Thyroid gland (tissue), 4 donors: ENCODE measurements at regions not wholly inside any gene's neighbourhood (a gene's known extent, or its start where the extent isn't known, plus 50 kb on each side); places are given as distances from the start of the nearest gene placed in this dataset.

Experiments
- POLR2A ChIP-seq, 2 donors: fragments of 450-650 bp; IDR thresholded peaks; one replicate each; pipeline ENCODE4 v1.6.1; 2017; ENCODE audit warnings: antibody characterized with exemption in 2 of 2, mild to moderate bottlenecking in 2 of 2, moderate library complexity in 1 of 2
- TF ChIP-seq, protein P1 (sequence below), 6 experiments: fragments of 200-600 bp in 3 of 6; fragments of 450-650 bp in 3 of 6; sonication (generic) in 3 of 6; IDR thresholded peaks; one replicate each; pipeline ENCODE4 v1.5.1; 2016 to 2019; ENCODE audit warnings: antibody characterized with exemption in 6 of 6, mild to moderate bottlenecking in 2 of 6, inconsistent platforms in 1 of 6, moderate library complexity in 1 of 6

DNA sequence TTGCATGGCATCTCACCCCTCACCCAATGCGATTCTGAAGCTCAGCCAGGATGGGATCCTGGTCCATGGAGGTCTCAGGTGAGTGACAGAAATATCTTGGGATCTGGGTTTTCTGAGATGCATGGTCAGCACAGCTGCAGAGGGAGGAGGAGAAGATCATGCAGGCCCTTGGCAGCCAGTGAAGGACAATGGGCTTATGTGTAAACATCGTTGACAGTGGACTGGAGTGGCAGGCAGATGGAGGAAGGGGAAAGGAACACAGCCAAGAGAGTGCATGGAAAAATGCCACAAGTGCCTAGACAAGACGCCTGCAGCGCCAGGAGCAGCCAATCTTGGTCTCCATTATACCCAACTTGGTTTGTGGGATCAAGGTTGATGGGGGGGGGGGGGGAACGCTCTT, 347.9 kb downstream of the MCTP2 start:
- TF ChIP-seq, protein P1, sequence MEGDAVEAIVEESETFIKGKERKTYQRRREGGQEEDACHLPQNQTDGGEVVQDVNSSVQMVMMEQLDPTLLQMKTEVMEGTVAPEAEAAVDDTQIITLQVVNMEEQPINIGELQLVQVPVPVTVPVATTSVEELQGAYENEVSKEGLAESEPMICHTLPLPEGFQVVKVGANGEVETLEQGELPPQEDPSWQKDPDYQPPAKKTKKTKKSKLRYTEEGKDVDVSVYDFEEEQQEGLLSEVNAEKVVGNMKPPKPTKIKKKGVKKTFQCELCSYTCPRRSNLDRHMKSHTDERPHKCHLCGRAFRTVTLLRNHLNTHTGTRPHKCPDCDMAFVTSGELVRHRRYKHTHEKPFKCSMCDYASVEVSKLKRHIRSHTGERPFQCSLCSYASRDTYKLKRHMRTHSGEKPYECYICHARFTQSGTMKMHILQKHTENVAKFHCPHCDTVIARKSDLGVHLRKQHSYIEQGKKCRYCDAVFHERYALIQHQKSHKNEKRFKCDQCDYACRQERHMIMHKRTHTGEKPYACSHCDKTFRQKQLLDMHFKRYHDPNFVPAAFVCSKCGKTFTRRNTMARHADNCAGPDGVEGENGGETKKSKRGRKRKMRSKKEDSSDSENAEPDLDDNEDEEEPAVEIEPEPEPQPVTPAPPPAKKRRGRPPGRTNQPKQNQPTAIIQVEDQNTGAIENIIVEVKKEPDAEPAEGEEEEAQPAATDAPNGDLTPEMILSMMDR (IDR thresholded peaks at IDR 0.05) = no peak
- no peak for TF ChIP-seq POLR2A (IDR thresholded peaks at IDR 0.05)
